Uterus (tissue), 3 donors: ENCODE measurements at regions not wholly inside any gene's neighbourhood (a gene's known extent, or its start where the extent isn't known, plus 50 kb on each side); places are given as distances from the start of the nearest gene placed in this dataset.
"Not testable (repeated sequence)": the region's sequence is repeated elsewhere in the genome, so short reads cannot be mapped to it uniquely, and the experiment has no call there.

Experiments used
- DNase-seq, 2 donors: peaks; one replicate each; pipeline ENCODE4 v3.0.0-alpha.2; 2019 to 2020
- H3K27ac ChIP-seq, 2 donors: fragments of 200-600 bp; sonication (generic); 1 replicate in 1 of 2; 2 replicates in 1 of 2; pipeline ENCODE4 v1.5.1; 2016 to 2018
- H3K27me3 ChIP-seq, 2 donors: fragments of 200-600 bp; sonication (generic); one replicate each; pipeline ENCODE4 v1.5.1; 2018 to 2019; ENCODE audit warnings: control low read depth in 1 of 2
- H3K36me3 ChIP-seq, 2 donors: fragments of 200-600 bp; sonication (generic); one replicate each; pipeline ENCODE4 v1.5.1; 2019; ENCODE audit warnings: control low read depth in 1 of 2
- H3K4me1 ChIP-seq, 2 donors: fragments of 200-600 bp; sonication (generic); one replicate each; pipeline ENCODE4 v1.5.1; 2018 to 2019; ENCODE audit warnings: control low read depth in 1 of 2
- H3K4me3 ChIP-seq, 2 donors: fragments of 200-600 bp; sonication (generic); 1 replicate in 1 of 2; 2 replicates in 1 of 2; pipeline ENCODE4 v1.5.1; 2018 to 2019; ENCODE audit warnings: mild to moderate bottlenecking in 1 of 2
- H3K9me3 ChIP-seq, 2 donors: fragments of 200-600 bp; sonication (generic); one replicate each; pipeline ENCODE4 v1.5.1; 2019; ENCODE audit warnings: control low read depth in 1 of 2
- CTCF ChIP-seq, 4 experiments: fragments of 200-600 bp in 2 of 4; fragments of 450-650 bp in 2 of 4; sonication (generic) in 2 of 4; IDR thresholded peaks; one replicate each; pipeline ENCODE4 v1.5.1; 2016 to 2019; ENCODE audit warnings: antibody characterized with exemption in 4 of 4, mild to moderate bottlenecking in 2 of 4, moderate library complexity in 1 of 4
- POLR2A ChIP-seq, 2 donors: fragments of 450-650 bp; IDR thresholded peaks; one replicate each; pipeline ENCODE4 v1.6.1; 2016; ENCODE audit warnings: antibody characterized with exemption in 2 of 2, mild to moderate bottlenecking in 1 of 2, moderate library complexity in 1 of 2
- intact Hi-C: fragments of 100-400 bp; cut with DNase I; formaldehyde crosslinking; loops from one replicate; pipeline ENCODE4 v1.15.1; 2023; ENCODE audit warnings: low total_unique reads
- donor health status: DM: yes; HTN: yes; CAD: no.

- Histone ChIP-seq H3K27me3 (no peaks in the 10 kb centered on the region), H3K27ac (no peak overlapping the region), H3K36me3 (no peaks in the 10 kb centered on the region), H3K4me1 (no peaks in the 10 kb centered on the region), H3K4me3 (no peak overlapping the region), H3K9me3 (no peaks in the 10 kb centered on the region)
- TF ChIP-seq CTCF (IDR thresholded peaks at IDR 0.05) (no peak), POLR2A (IDR thresholded peaks at IDR 0.05) (no peak)
- intact Hi-C loops, result no loop called here
- DNase-seq, result no peak
Measured at GRCh38 chr6:78666764-78667163, 200.6 kb upstream of the IRAK1BP1 start.

DNA sequence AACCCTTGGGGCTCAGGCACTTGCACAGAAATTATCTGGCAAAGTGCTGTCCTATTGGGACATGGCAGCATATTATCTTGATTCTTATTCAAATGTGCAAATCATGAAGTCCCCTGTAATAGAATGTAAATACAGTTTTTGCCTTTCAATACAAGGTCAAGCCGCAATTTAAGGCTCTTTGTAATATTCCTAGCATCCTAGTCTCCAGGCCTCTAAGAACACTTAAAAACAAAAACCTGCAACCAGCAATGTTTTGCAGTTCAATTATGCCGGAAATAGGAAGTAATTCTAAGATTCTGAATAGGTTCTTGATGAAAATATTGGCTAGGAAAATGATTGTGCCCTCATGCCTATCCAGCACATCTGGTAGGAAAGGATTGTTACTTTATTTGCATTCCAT lies 197.2 kb upstream of the IRAK1BP1 start:
- TF ChIP-seq CTCF (IDR thresholded peaks at IDR 0.05), result no peak
- no peak for TF ChIP-seq POLR2A (IDR thresholded peaks at IDR 0.05)
- Histone ChIP-seq H3K9me3 (no peaks in the 10 kb centered on the region), H3K27ac (no peak overlapping the region), H3K4me1 (no peaks in the 10 kb centered on the region), H3K36me3 (no peaks in the 10 kb centered on the region), H3K27me3 (no peaks in the 10 kb centered on the region), H3K4me3 (no peak overlapping the region)
- intact Hi-C loops, result no loop called here
- no peak for DNase-seq

GRCh38 chr6:78670802-78671201 lies 196.5 kb upstream of the IRAK1BP1 start:
- intact Hi-C loops, result no loop called here
- Histone ChIP-seq H3K9me3 (no peaks in the 10 kb centered on the region), H3K27ac (no peak overlapping the region), H3K36me3 (no peaks in the 10 kb centered on the region), H3K4me1 (no peaks in the 10 kb centered on the region), H3K27me3 (no peaks in the 10 kb centered on the region), H3K4me3 (no peak overlapping the region)
- no peak for DNase-seq
- TF ChIP-seq CTCF (IDR thresholded peaks at IDR 0.05), result no peak
- TF ChIP-seq POLR2A (IDR thresholded peaks at IDR 0.05), result no peak

GRCh38 chr6:78676069-78677007 lies 191.0 kb upstream of the IRAK1BP1 start:
- intact Hi-C loops, H3K4me1 ChIP-seq, H3K27me3 ChIP-seq, H3K4me3 ChIP-seq, H3K9me3 ChIP-seq, H3K27ac ChIP-seq, H3K36me3 ChIP-seq, DNase-seq: not testable (repeated sequence)

- no peak overlapping the region for H3K27ac ChIP-seq
- no peak for DNase-seq
- no peaks in the 10 kb centered on the region for H3K4me1 ChIP-seq
- intact Hi-C loops, result no loop called here
- H3K36me3 ChIP-seq, result no peaks in the 10 kb centered on the region
- no peak overlapping the region for H3K4me3 ChIP-seq
- no peak for TF ChIP-seq POLR2A (IDR thresholded peaks at IDR 0.05)
- TF ChIP-seq CTCF (IDR thresholded peaks at IDR 0.05), result no peak
- no peaks in the 10 kb centered on the region for H3K27me3 ChIP-seq
- no peaks in the 10 kb centered on the region for H3K9me3 ChIP-seq
Measured at GRCh38 chr6:78688668-78689067, 178.7 kb upstream of the IRAK1BP1 start.
